Suppressor macrophage (primary cell): ENCODE measurements at regions not wholly inside any gene's neighbourhood (a gene's known extent, or its start where the extent isn't known, plus 50 kb on each side); places are given as distances from the start of the nearest gene placed in this dataset.
"Not testable (repeated sequence)": the region's sequence is repeated elsewhere in the genome, so short reads cannot be mapped to it uniquely, and the experiment has no call there.

Experiments used
- DNase-seq, 4 experiments: peaks; one replicate each; pipeline ENCODE4 v3.0.0-alpha.2; 2020 to 2022

DNA sequence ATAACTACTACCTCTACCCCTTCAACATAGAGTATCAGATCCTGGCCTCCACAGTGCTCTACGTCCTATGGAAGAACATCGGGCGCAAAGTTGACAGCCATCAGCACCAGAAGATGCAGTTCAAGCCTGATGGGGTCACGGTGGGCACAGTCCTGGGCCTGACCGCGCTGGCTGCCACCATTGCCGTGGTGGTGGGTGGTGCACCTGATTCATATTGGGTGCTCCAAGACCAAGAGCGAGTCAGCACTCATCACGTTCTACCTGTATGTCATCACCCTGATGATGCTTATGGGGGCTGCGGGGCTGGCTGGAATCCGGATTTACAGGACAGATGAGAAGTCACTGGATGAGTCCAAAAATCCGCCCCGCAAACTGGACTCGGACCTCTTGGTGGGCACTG lies 846.4 kb downstream of the RPIA start:
- DNase-seq: not testable (repeated sequence)

DNA sequence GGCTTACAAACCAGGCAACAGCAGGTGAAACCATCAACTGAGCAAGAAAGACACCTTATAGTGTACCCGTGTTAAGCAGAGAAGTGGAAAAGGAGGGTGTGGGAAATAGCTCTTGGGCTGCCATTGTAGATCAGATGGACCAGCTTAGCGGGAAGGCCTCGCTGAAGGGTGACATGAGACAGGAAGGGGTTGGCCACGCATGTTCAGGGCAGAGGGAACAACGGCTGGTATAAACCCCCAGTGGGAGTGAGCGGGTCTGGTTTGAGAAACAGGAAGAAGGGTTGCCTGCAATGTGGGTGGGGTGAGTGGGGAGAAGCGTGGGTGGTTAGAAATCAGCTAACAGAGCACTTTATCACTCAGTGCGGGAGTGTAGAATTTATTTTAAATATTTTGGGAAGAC lies 852.6 kb downstream of the RPIA start:
- DNase-seq: not testable (repeated sequence)

DNA sequence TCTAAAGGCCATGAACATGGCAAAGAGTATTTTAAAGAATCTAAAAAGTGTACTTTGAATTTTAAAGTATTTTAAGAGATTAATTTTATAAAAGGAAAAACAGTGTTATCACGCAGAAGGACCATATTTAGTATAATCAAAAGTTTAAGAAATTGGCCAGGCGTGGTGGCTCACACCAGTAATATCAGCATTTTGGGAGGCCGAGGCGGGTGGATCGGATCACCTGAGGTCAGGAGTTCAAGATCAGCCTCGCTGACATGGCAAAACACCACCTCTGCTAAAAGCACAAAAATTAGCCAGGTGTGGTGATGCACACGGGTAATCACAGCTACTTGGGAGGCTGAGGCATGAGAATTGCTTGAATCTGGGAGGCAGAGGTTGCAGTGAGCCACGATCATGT lies 887.7 kb downstream of the RPIA start:
- not testable (repeated sequence) for DNase-seq

DNA sequence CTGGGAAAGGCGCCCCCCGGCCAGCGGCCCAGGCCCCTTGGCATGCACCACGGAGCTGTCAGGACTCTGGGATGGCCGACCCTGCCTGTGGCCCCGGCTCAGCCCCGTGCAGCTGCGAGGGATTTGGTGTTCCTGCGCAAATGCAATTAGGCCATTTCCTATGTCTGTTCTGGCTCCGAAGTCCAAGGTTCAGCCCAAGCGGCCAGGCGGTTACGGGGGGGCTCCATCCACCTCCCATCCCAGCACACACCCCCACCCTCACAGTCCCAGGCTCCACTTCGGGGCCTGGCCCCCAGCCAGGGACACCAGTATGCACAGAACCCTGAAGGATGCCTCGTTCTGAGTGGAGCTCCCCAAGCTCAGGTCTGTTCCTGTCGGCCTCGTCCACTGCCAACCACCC lies 891.3 kb downstream of the RPIA start:
- not testable (repeated sequence) for DNase-seq

DNA sequence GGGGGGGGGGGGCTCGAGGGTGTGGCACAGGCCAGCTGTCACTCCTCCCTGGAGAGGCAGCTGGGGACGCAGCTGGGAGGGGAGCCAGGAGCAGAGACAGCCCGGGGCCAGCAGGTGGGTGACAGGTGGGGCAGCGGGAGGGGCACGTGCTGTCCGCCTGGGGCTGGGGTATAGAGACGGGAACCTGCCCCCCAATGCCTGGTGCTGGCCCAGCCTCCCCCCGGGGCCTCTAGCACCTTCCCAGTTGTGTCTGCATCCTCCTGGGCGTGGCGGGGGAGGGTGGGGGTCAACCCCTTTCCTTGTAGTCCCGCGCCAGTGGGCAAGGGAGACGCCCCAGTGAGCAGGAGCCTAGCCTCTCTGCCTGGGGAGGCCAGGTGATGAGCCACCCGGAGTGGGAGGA lies 892.6 kb downstream of the RPIA start:
- not testable (repeated sequence) for DNase-seq

DNA sequence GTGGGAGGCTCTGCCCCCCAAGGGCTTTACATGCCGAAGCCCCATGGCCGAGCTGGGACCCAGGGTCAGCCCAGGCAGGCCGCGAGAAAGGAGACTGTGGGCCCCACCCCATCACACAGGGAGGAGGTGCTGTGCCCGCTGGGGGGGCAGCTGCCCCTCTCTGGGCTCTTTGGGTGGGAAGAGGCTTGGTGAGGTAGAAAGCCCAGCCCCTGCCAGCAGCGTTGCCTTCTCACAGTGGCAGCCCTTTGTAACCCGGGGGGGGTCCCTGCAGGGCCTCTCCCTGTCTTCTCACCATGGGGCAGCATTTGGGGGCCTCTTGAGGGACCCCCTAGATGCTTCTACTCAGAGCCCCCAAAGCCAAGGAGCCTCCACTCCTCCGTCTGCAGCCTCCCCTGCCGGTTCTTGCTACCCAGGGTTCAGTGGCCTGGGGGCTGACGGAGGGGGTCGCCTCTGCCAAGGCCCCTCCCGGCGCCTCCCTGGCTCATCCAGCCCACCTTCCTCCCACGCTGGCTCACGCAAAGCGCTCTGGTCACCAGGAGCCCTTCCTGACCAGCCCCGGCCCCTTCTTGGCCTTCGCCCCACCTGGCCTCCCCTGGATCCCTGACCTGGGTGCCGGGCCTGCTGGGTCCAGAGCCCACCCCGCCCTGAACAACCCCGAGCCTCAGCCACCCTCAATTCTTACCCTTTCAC lies 893.5 kb downstream of the RPIA start:
- not testable (repeated sequence) for DNase-seq

DNA sequence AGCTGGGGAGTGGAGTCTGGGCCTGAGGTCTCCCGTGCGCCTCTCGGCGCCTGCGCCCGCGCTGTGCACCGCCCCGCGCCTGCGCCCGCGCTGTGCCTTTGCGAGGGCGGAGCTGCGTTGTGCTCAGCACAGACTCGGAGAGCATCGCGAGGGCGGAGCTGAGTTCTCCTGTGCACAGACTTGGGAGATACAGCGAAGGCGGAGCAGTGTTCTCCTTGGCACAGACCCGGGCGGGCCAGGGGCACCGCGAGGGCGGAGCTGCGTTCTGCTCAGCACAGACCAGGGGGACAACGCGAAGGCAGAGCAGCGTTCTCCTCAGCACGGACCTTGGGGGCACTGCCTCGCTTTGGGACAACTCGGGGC lies 894.1 kb downstream of the RPIA start:
- DNase-seq: peak; percentile 11 to 46 (median 18)

DNA sequence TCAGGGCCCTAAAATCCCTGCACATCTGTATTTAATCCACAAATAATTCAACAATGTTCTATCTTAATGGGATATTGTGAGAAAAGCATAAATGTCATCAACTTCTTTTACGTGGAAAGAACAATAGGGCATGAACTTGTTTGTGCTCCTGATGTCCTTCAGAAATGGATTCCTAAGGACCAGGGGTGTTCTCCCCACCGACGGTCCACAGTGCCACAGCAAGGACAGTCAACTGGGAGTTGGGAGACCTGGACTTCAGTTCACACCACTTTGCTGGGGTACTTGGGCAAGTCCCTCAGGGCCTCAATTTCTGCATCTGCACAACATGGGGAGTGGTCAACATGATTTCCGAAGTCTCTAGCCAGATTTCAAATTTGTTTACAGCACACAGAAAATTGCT lies 908.4 kb downstream of the RPIA start:
- DNase-seq: not testable (repeated sequence)

DNA sequence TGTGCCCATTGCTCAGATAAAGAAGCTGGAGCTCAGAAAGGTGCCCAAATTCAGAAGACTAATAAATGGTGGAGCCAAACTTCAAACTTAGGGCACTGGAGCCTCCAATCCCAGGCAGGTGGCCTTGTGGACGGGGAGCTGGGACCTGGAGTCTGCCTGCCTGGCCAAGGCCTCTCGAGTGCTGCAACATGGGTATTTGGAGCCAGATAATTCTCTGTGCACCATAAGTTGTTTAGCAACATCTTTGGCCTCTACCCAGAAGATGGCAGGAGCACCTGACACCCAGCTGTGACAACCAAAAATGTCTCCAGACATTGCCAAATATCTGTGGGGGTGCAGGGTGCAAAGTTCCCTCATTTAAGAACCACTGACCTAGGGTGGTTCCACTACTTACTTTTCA lies 915.0 kb downstream of the RPIA start:
- DNase-seq: not testable (repeated sequence)

DNA sequence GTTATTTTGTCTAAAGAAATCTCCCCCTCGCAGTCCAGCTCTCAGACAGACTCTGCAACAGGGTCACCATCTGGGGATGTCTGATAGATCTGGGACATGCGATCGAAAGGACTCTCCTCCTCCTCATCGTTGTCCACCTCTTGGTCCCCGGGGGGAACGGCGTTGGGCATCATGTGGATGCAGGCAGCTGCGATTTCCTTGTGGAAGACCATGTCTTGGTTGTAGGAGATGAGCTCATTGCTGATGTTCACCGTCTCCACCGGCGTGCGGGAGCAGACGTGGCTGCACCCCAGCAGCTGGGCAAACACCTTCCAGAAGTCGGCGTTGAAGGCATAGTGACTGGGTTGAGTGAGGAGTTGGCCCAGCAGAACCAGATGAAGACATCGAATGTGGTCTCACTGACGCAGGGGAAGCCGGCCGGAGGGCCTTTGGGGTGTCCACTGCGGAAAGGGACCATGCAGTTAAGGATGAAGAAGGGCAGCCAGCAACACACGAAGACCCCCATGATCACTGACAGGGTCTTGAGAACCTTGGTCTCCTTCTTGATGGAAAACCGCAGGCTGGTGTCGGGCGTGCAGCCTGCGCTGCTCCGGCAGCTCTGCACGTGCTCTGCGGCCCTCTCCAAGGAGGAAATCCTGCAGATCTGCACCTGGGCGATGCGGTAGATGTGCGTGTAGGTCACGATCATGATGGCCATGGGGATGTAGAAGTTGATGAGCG lies 918.9 kb downstream of the RPIA start:
- DNase-seq: not testable (repeated sequence)

DNA sequence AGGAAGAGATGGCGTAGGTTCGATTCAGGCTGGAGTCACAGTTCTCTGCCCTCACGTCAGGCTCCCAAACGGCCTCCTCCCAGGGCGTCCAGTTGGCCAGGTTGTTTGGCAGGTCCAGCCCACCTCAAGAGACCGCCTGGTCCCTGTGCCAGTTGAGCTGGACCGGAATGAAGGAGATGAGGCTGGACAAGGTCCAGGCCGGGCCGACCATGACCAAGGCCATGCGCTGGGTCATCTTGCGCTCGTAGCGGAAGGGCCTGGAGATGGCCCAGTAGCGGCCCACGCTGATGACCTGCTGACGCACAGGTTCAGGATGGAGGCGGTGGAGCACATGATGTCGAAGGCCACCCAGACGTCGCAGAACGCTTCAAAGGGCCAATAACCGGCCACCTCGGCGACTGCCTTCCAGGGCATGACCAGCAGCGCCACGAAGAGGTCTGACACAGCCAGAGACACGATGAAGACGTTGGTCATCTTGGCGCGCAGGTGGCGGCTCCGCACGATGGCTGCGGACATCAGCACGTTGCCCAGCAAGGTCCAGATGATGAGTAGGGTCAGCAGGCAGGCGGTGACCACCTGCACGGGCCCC lies 919.5 kb downstream of the RPIA start:
- DNase-seq: not testable (repeated sequence)

DNA sequence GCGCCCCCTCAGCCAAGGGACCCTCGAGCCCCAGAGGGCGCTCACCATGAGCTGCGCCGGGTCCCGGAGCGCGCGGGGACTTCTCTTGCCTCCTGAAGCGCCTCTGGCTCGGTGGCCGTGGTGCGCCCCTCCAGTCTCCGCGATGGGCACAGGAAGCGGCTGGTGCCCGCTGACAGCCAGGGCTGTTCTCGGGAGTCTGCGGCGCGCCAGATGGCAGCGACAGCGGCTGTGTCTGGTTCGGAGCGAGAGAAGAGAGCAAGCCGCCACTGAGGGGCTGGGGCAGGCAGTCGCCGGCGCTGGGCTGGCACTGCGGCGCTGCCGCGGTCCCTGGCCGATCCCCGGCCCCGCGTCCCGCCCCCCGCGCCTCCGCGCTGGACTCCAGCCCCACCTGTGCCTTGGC lies 920.2 kb downstream of the RPIA start:
- not testable (repeated sequence) for DNase-seq

DNA sequence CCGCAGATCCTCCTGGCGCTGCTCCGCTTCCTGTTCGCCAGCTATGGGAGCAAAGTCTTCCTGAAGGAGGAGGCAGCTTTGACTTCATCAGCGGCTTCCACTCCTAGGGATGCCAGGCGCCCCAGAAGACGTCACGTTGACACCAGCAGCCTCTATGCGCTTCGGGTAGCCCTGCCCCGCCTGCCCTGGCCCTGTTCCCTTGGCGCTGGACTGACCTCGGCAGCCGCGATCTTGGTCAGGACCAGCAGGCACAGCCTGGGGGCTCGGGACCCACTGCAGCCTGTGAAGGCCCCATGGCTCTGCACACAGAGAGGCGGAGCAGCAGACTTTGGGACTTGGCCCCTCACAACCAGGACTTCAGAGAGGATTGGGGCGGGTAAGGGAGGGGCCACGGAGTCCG lies 957.8 kb downstream of the RPIA start:
- DNase-seq: not testable (repeated sequence)

DNA sequence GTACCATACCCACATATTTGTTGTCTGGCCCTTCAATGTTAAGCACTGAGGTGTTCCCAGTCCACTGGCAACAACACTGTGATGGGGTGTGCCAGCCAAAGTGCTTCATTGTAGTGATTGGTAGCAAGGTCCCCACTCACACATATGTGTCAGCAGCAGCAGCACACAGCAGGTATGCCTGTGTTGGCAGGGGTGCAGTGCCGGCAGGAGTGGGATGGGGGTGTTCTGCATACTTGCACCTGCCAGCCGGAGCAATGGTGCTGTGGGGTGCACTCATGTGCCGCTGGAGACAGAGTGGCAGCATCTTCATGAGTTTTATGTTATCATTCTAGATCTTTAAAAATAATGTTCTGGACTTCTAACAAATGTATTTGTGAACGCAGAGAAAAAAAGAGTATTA lies 987.8 kb downstream of the RPIA start:
- DNase-seq: not testable (repeated sequence)
